HL-60 (cell line): ENCODE measurements at regions not wholly inside any gene's neighbourhood (a gene's known extent, or its start where the extent isn't known, plus 50 kb on each side); places are given as distances from the start of the nearest gene placed in this dataset.

ENCODE experiments used
- CTCF ChIP-seq: IDR thresholded peaks from one replicate; pipeline ENCODE4 v1.5.1; 2011; ENCODE audit warnings: low read length, control low read depth, inconsistent platforms; ENCODE audit not compliant: insufficient read depth
- POLR2AphosphoS5 ChIP-seq: IDR thresholded peaks from 2 replicates; pipeline ENCODE4 v1.6.1; 2012; ENCODE audit warnings: low read depth
- REST ChIP-seq: IDR thresholded peaks from 2 replicates; pipeline ENCODE4 v1.6.1; 2012; ENCODE audit warnings: low read depth; ENCODE audit not compliant: insufficient replicate concordance
- SPI1 ChIP-seq: IDR thresholded peaks from 2 replicates; pipeline ENCODE4 v1.6.1; 2012; ENCODE audit warnings: low read depth, mild to moderate bottlenecking, borderline replicate concordance

DNA sequence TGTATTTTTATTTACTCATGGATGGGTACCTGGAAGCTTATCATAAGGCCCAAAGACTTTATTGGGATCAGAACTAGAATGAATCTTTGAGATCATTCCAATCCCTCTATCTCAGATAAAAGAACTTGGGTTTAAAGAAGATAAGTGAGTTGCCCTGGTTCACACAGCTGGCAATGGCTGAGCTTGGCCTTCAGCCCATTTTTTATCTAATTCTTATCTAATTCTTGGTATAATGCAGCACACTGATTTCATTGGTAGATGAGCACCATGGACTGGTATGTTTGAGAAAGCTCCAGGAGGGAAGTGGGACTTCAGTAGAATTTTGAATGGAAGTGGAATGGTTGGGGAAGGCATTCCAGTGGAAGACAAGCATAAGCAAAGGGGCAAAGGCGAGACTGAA, 558.9 kb downstream of the REEP3 start:
- TF ChIP-seq CTCF: no peak
- no peak for TF ChIP-seq POLR2AphosphoS5
- no peak for TF ChIP-seq SPI1
- TF ChIP-seq REST: no peak
